ENCODE measurements at regions not wholly inside any gene's neighbourhood (a gene's known extent, or its start where the extent isn't known, plus 50 kb on each side); places are given as distances from the start of the nearest gene placed in this dataset.

DNA sequence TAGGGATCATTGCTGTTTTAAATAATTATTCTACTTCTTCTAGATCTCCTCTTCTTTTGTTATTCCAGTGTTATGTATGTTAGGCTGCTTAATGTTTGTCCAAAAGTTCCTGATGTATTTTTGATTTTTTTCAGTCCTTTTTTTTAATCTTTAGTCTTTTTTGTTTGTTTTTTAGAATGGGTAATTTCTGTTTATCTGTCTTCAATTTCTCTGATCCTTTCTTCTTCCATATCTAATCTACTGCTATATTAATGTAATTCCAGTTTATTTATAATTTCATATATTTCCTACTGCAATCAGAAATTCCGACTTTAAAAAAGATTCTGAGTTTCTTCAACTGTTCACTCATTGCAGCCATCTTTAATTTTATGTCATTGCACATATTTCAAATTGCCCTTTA, 452.8 kb upstream of the POT1 start:
- TF ChIP-seq, protein P1, sequence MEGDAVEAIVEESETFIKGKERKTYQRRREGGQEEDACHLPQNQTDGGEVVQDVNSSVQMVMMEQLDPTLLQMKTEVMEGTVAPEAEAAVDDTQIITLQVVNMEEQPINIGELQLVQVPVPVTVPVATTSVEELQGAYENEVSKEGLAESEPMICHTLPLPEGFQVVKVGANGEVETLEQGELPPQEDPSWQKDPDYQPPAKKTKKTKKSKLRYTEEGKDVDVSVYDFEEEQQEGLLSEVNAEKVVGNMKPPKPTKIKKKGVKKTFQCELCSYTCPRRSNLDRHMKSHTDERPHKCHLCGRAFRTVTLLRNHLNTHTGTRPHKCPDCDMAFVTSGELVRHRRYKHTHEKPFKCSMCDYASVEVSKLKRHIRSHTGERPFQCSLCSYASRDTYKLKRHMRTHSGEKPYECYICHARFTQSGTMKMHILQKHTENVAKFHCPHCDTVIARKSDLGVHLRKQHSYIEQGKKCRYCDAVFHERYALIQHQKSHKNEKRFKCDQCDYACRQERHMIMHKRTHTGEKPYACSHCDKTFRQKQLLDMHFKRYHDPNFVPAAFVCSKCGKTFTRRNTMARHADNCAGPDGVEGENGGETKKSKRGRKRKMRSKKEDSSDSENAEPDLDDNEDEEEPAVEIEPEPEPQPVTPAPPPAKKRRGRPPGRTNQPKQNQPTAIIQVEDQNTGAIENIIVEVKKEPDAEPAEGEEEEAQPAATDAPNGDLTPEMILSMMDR (IDR thresholded peaks at IDR 0.05) = no peak
- TF ChIP-seq POLR2A (IDR thresholded peaks at IDR 0.05) = no peak

All from thyroid gland (tissue), 4 donors.